Lower leg skin (tissue), 4 donors: ENCODE measurements at regions not wholly inside any gene's neighbourhood (a gene's known extent, or its start where the extent isn't known, plus 50 kb on each side); places are given as distances from the start of the nearest gene placed in this dataset.

Experiments used
- DNase-seq, 2 donors: peaks; one replicate each; pipeline ENCODE4 v3.0.0-alpha.2; 2019; ENCODE audit warnings: low spot score in 2 of 2
- H3K4me3 ChIP-seq: fragments of 200-600 bp; sonication (generic); 2 replicates; pipeline ENCODE4 v1.5.1; 2017; ENCODE audit warnings: mild to moderate bottlenecking, low read depth; ENCODE audit not compliant: poor library complexity, severe bottlenecking
- CTCF ChIP-seq, 3 donors: fragments of 450-650 bp; IDR thresholded peaks; one replicate each; pipeline ENCODE4 v1.5.1; 2016; ENCODE audit warnings: antibody characterized with exemption in 3 of 3, mild to moderate bottlenecking in 3 of 3, moderate library complexity in 2 of 3
- POLR2A ChIP-seq, 2 donors: fragments of 450-650 bp; IDR thresholded peaks; one replicate each; pipeline ENCODE4 v1.6.1; 2016 to 2017; ENCODE audit warnings: antibody characterized with exemption in 2 of 2, mild to moderate bottlenecking in 1 of 2, moderate library complexity in 1 of 2
- WGBS, 2 donors: methylation state at CpG; one replicate each; pipeline ENCODE4 v1.1.5; 2018; 5-methylcytosine and 5-hydroxymethylcytosine counted together
- intact Hi-C: fragments of 100-400 bp; cut with DNase I; formaldehyde crosslinking; loops from one replicate; pipeline ENCODE4 v1.15.0; 2023; ENCODE audit warnings: low total_unique reads

- no peak overlapping the region for H3K4me3 ChIP-seq
- peak in 1 of 2 donors; percentile 71 for DNase-seq
- TF ChIP-seq POLR2A (IDR thresholded peaks at IDR 0.05) (no peak), CTCF (IDR thresholded peaks at IDR 0.05) (no peak)
- 77 to 81% methylated on average over 5 of the region's 5 CpGs for WGBS, 2 donors
- intact Hi-C loops: no loop called here
Measured at GRCh38 chrX:69318651-69319340, 153.5 kb upstream of the PJA1 start.

- WGBS, 2 donors: 33 to 41% methylated on average over 2 of the region's 2 CpGs
Measured at GRCh38 chrX:69317721-69318120, 152.5 kb upstream of the PJA1 start.

GRCh38 chrX:69314436-69315348, 149.4 kb upstream of the PJA1 start:
- no peak for TF ChIP-seq CTCF (IDR thresholded peaks at IDR 0.05)
- no peak for TF ChIP-seq POLR2A (IDR thresholded peaks at IDR 0.05)
- intact Hi-C loops: no loop called here
- WGBS, 2 donors: 55 to 63% methylated on average over 10 to 20 of the region's 20 CpGs
- peak in 1 of 2 donors; percentile 60 for DNase-seq
- no peak overlapping the region for H3K4me3 ChIP-seq

More at GRCh38 chrX:69317721-69318120, 152.5 kb upstream of the PJA1 start:
- DNase-seq: peak in 1 of 2 donors; percentile 39
- TF ChIP-seq CTCF (IDR thresholded peaks at IDR 0.05) (no peak), POLR2A (IDR thresholded peaks at IDR 0.05) (no peak)
- intact Hi-C loops: no loop called here
- H3K4me3 ChIP-seq: no peak overlapping the region

- DNase-seq: peak in 1 of 2 donors; percentile 32
Measured at GRCh38 chrX:69313617-69314290, 148.5 kb upstream of the PJA1 start.

More at GRCh38 chrX:69313617-69314290, 148.5 kb upstream of the PJA1 start:
- intact Hi-C loops: no loop called here
- 61 to 88% methylated on average over 6 of the region's 6 CpGs for WGBS, 2 donors
- no peak overlapping the region for H3K4me3 ChIP-seq
- no peak for TF ChIP-seq POLR2A (IDR thresholded peaks at IDR 0.05)
- no peak for TF ChIP-seq CTCF (IDR thresholded peaks at IDR 0.05)
